MM.1S (cell line): ENCODE measurements at regions not wholly inside any gene's neighbourhood (a gene's known extent, or its start where the extent isn't known, plus 50 kb on each side); places are given as distances from the start of the nearest gene placed in this dataset.

Experiments used
- EZH2 ChIP-seq: fragments of 300-600 bp; sonication (generic); optimal IDR thresholded peaks from 2 replicates; pipeline ENCODE3; 2017; ENCODE audit warnings: low read depth, mild to moderate bottlenecking, antibody characterized with exemption, low read length, mixed read lengths
- TF ChIP-seq, protein P1 (sequence below): fragments of 300-600 bp; sonication (generic); IDR thresholded peaks from 2 replicates; pipeline ENCODE4 v1.5.1; 2016; ENCODE audit warnings: antibody characterized with exemption, low read length, mixed read lengths

DNA sequence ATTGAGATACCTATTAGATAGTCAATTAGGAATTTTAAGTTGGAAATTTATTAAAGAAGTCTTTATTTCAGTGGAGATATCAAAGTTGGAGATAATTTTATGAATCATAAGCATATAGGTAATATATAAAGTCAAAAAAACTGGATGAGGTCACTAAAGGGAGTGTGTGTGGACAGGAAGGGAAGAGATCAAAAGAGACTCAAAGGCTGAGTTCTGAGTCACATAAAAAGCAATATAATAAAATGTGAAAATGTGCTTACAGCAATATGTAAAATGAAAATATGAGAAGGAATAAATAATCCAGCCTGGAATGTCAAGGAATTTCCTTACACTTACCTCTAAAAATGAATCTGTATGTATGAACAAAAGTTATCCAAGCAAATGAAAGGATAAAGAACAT is 583.3 kb upstream of the SORCS1 start:
- TF ChIP-seq, protein P1, sequence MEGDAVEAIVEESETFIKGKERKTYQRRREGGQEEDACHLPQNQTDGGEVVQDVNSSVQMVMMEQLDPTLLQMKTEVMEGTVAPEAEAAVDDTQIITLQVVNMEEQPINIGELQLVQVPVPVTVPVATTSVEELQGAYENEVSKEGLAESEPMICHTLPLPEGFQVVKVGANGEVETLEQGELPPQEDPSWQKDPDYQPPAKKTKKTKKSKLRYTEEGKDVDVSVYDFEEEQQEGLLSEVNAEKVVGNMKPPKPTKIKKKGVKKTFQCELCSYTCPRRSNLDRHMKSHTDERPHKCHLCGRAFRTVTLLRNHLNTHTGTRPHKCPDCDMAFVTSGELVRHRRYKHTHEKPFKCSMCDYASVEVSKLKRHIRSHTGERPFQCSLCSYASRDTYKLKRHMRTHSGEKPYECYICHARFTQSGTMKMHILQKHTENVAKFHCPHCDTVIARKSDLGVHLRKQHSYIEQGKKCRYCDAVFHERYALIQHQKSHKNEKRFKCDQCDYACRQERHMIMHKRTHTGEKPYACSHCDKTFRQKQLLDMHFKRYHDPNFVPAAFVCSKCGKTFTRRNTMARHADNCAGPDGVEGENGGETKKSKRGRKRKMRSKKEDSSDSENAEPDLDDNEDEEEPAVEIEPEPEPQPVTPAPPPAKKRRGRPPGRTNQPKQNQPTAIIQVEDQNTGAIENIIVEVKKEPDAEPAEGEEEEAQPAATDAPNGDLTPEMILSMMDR, result no peak
- TF ChIP-seq EZH2, result no peak
